ENCODE measurements at regions not wholly inside any gene's neighbourhood (a gene's known extent, or its start where the extent isn't known, plus 50 kb on each side); places are given as distances from the start of the nearest gene placed in this dataset.

GRCh38 chr3:29212789-29213433 is 68.0 kb upstream of the RBMS3 start:
- DNase-seq (ENCODE audit: low read depth in 4 of 4, low spot score in 3 of 4), result no peak

GRCh38 chr3:29214009-29214658 is 66.7 kb upstream of the RBMS3 start:
- no peak for DNase-seq (ENCODE audit: low read depth in 4 of 4, low spot score in 3 of 4)

- DNase-seq (ENCODE audit: low read depth in 4 of 4, low spot score in 3 of 4), result no peak
Measured at GRCh38 chr3:29215948-29216347, 64.9 kb upstream of the RBMS3 start.

GRCh38 chr3:29226706-29227105 is 54.2 kb upstream of the RBMS3 start:
- DNase-seq (ENCODE audit: low read depth in 4 of 4, low spot score in 3 of 4), result no peak

- no peak for DNase-seq (ENCODE audit: low read depth in 4 of 4, low spot score in 3 of 4)
Measured at GRCh38 chr3:29227307-29227706, 53.6 kb upstream of the RBMS3 start.

Measured in left renal pelvis (tissue), 4 donors.